ENCODE measurements at regions not wholly inside any gene's neighbourhood (a gene's known extent, or its start where the extent isn't known, plus 50 kb on each side); places are given as distances from the start of the nearest gene placed in this dataset.
"Not testable (repeated sequence)": the region's sequence is repeated elsewhere in the genome, so short reads cannot be mapped to it uniquely, and the experiment has no call there.

GRCh38 chr10:59975918-59976317 lies 69.6 kb upstream of the CCDC6 start:
- not testable (repeated sequence) for TF ChIP-seq CTCF (IDR thresholded peaks at IDR 0.05); EZH2 (IDR thresholded peaks at IDR 0.05; ENCODE audit: borderline replicate concordance, insufficient read depth, low read depth, low read length, poor library complexity, severe bottlenecking)
